Stimulated activated CD4-positive, alpha-beta T cell treated with anti-CD3 and anti-CD28 coated beads, Interleukin-2, amount 100 ng/mL, for 24 hours (primary cell): ENCODE measurements at regions not wholly inside any gene's neighbourhood (a gene's known extent, or its start where the extent isn't known, plus 50 kb on each side); places are given as distances from the start of the nearest gene placed in this dataset.

Experiments used
- DNase-seq, 2 donors: peaks; one replicate each; pipeline ENCODE4 v3.0.0-alpha.2; 2020

DNA sequence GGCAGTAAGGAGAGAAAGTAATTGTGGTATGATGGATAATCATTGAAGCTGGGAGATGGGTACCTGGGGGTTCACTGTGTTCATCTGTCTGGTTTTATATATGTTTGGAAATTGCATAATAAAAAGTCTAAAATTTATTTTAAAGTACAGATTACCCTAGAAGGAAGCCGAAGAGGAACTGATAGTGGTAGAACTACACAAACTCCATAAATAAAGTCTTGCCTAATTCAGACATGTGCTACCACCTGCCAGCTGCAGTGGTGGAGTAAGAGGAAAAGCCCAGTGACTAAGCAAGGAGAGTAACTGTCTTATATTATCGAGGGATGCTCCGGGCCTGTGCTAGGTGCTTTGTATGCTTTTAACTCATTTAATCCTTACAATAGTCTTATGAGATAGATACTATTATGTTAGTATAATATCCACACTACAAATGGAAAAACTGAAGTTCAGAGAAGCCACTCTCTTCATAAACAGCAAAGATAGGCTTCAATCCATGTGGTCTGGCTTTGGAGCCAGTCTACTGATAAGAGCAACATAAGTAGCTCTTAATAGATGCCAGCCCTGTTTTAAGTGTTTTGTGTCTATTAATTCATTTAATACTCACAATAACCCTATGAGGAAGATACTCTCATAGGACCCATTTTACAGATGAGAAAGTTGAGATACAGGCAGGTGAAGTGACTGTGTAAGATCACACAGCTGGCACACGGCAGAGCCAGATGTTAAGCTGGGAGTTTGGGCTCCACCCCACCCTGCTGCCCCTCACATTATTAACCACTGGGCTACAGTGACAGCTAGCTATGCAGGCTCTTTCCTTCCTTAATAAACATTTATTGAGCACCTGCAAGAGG lies 56.8 kb upstream of the HNRNPU start:
- no peak for DNase-seq

GRCh38 chr1:244919320-244920282 lies 55.3 kb upstream of the HNRNPU start:
- no peak for DNase-seq

- DNase-seq: peak; percentile 64
Measured at GRCh38 chr1:244918421-244919319, 54.3 kb upstream of the HNRNPU start.

GRCh38 chr1:244917073-244917670 lies 52.8 kb upstream of the HNRNPU start:
- no peak for DNase-seq

GRCh38 chr1:244915736-244916135 lies 51.4 kb upstream of the HNRNPU start:
- DNase-seq: no peak

GRCh38 chr1:244914761-244915160 lies 50.4 kb upstream of the HNRNPU start:
- DNase-seq: no peak
